Skeletal muscle satellite cell (primary cell): ENCODE measurements at regions not wholly inside any gene's neighbourhood (a gene's known extent, or its start where the extent isn't known, plus 50 kb on each side); places are given as distances from the start of the nearest gene placed in this dataset.

Experiments
- H3K27me3 ChIP-seq: 2 replicates; pipeline ENCODE4 v1.7.0; 2013; ENCODE audit warnings: low read length; ENCODE audit not compliant: control insufficient read depth, insufficient read depth
- H3K36me3 ChIP-seq: 2 replicates; pipeline ENCODE4 v1.7.0; 2013; ENCODE audit warnings: mild to moderate bottlenecking, control low read depth, low read length; ENCODE audit not compliant: insufficient read depth
- H3K4me1 ChIP-seq: 2 replicates; pipeline ENCODE4 v1.7.0; 2013; ENCODE audit warnings: low read length; ENCODE audit not compliant: control insufficient read depth, insufficient read depth
- H3K4me2 ChIP-seq: 2 replicates; pipeline ENCODE4 v1.7.0; 2013; ENCODE audit warnings: mild to moderate bottlenecking, low read length
- H3K4me3 ChIP-seq: 2 replicates; pipeline ENCODE4 v1.7.0; 2013; ENCODE audit warnings: low read length
- H3K9ac ChIP-seq: 2 replicates; pipeline ENCODE4 v1.7.0; 2013; ENCODE audit warnings: mild to moderate bottlenecking, low read depth, low read length, moderate library complexity
- H3K9me3 ChIP-seq: replicated peaks from 2 replicates; pipeline ENCODE4 v1.7.0; 2013; ENCODE audit warnings: mild to moderate bottlenecking, control low read depth, low read length

DNA sequence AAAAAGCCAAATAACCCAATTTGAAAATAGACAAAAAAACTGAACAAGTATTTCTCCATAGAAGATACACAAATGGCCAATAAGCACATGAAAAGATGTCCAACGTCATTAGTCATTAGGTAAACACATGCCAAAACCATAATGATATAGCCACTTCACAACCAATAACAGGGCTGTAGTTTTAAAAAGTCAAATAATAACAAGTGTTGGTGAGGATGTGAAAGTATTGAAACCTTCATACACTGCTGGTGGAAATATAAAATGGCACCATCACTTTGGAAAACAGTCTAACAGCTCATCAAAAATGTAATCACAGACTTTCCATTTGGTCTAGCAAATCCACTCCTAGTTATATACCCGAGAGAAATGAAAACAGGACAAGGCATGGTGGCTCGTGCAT lies 144.2 kb upstream of the CYP1B1 start:
- no peak overlapping the region for H3K9ac ChIP-seq
- H3K4me2 ChIP-seq = no peak overlapping the region
- peaks cover 3% of the 10 kb centered on the region for H3K9me3 ChIP-seq
- no peak overlapping the region for H3K4me3 ChIP-seq
- H3K36me3 ChIP-seq = no peaks in the 10 kb centered on the region
- peaks cover 22% of the 10 kb centered on the region for H3K4me1 ChIP-seq
- peaks cover 6% of the 10 kb centered on the region for H3K27me3 ChIP-seq

DNA sequence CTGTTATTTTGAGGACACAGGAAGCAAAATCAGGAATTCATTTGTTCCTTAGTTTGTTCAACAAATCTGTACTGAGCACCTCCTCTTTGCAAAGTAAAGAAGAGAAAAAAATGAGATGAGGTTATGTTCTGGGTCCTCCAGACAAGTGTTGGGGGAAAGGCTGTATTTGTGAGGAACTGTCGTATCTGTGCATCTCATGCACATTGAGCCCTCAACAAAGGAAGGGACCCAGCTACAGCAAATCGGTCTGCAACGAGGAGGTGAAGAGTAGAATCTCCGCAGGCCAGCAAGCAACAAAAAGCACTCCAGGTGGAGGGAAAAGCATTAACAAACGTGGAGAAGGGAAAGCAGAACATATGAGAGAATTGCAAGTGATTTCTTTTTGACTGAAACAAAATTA lies 143.0 kb upstream of the CYP1B1 start:
- Histone ChIP-seq H3K4me1 (peaks cover 26% of the 10 kb centered on the region), H3K4me2 (no peak overlapping the region), H3K36me3 (no peaks in the 10 kb centered on the region), H3K9ac (no peak overlapping the region), H3K4me3 (no peak overlapping the region), H3K9me3 (peaks cover 3% of the 10 kb centered on the region), H3K27me3 (peaks cover 6% of the 10 kb centered on the region)

DNA sequence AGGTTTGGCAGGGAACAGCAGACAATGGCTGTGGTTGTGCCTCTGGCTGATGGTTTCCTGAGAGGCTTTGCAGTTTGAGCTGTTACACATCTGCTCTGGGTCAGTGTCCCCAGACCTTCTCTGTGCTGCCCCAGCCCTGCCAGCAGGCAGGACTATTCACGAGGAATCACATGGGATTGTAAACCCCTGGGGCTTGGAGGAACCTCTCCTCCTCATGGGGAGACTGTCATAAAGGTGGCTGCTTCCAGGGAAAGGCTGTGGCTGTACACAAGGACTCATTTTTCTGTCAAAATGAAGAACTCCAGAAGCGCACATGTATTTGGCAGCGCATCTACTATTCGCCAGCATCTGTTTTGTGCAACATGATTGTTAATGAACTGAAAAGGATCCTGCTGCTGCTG lies 142.6 kb upstream of the CYP1B1 start:
- Histone ChIP-seq H3K9me3 (peaks cover 3% of the 10 kb centered on the region), H3K4me3 (no peak overlapping the region), H3K4me2 (no peak overlapping the region), H3K9ac (no peak overlapping the region), H3K36me3 (no peaks in the 10 kb centered on the region), H3K27me3 (peaks cover 6% of the 10 kb centered on the region), H3K4me1 (peaks cover 29% of the 10 kb centered on the region)

DNA sequence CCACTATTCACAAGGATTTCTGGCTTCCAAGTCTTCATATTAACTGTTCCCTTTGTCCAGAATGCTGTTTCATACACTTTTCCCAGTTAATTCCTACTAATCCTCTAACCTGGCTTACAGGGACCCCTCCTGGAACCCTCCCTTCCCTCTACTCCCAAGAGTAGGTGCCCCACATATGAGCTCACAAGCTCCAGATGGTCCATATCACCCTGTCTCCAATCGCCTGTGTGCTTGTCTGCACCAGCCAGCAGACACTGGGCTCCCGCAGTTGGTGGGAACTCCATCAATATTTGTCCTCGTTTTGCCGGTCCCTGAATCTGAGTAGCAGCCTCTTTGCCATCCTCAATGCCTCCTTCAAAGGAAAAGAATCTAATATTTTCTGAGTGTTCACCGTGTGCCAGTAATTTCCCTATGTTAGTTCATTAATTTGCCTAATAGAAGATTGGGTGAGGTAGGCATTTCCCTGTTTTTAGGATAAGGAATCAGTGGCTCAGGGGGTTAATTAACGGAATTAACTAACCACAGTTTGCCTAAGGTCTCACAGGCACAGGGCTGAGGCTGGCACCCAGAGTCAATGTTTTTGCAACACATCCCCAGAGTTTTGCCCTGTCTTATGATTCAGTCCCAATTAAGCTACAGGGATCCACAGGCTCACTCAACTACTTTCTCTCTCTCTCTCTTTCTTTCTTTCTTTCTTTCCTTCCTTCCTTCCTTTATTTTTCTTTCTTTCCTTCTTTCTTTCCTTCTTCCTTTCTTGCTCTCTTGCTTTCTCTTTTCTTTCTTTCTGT lies 141.6 kb upstream of the CYP1B1 start:
- H3K4me1 ChIP-seq = peaks cover 31% of the 10 kb centered on the region
- peaks cover 3% of the 10 kb centered on the region for H3K9me3 ChIP-seq
- no peak overlapping the region for H3K4me3 ChIP-seq
- no peak overlapping the region for H3K4me2 ChIP-seq
- peaks cover 6% of the 10 kb centered on the region for H3K27me3 ChIP-seq
- H3K36me3 ChIP-seq = no peaks in the 10 kb centered on the region
- H3K9ac ChIP-seq = no peak overlapping the region

DNA sequence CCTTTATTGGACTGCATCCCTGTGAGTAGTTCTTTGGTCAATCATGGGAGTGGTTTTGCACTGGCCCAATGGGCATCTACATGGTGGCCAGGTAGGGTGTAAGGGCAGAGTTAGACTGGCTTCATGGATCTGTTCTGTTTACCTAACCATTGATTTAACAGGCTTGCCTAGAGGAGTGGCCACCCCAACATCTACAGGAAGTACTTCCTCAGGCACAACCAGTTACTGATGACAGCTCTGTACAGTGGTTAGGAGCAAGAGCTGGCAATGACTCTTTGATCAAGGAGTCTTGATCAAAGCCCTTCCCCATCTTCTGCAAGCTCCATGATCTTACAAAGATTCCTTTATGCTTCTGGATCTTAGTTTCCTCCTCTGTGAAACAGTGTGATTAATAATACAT lies 140.9 kb upstream of the CYP1B1 start:
- Histone ChIP-seq H3K9me3 (peaks cover 3% of the 10 kb centered on the region), H3K27me3 (peaks cover 6% of the 10 kb centered on the region), H3K4me2 (no peak overlapping the region), H3K9ac (no peak overlapping the region), H3K36me3 (no peaks in the 10 kb centered on the region), H3K4me3 (no peak overlapping the region), H3K4me1 (peaks cover 31% of the 10 kb centered on the region)

DNA sequence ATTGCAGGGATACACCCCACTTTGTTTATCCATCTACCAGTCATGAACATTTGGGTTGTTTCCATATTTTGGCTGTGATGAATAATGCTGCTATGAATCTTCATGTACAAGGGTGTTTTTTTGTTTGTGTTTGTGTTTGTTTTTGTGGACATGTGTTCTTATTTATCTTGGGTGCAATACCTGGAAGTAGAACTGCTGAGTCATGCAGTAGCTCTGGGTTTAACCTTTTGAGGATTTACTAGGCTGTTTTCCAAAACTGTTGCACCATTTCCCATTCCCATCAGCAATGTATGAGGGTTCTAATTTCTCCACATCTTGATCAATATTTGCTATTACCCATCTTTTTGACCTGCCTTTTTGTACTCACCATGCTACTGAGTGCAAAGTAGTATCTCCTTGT lies 140.0 kb upstream of the CYP1B1 start:
- H3K4me3 ChIP-seq = no peak overlapping the region
- peaks cover 31% of the 10 kb centered on the region for H3K4me1 ChIP-seq
- H3K36me3 ChIP-seq = no peaks in the 10 kb centered on the region
- peaks cover 3% of the 10 kb centered on the region for H3K9me3 ChIP-seq
- H3K4me2 ChIP-seq = no peak overlapping the region
- H3K9ac ChIP-seq = no peak overlapping the region
- peaks cover 6% of the 10 kb centered on the region for H3K27me3 ChIP-seq

DNA sequence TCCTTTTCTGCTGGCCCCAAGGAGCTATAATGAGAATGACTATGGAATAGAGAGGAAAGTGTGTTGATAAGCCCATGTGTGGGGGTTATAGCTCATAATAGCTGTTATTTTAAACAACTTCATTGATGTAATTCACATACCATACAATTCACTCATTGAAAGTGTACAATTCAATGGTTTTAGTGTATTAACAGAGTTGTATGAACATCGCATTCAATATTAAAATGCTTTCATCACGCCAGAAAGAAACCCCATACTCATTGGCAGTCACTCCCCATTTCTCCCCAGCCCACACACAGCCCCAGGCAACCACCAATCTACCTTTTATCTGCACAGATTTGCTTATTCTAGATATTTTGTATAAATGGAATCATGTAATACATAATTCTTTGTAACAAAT lies 139.6 kb upstream of the CYP1B1 start:
- Histone ChIP-seq H3K4me1 (peaks cover 31% of the 10 kb centered on the region), H3K36me3 (no peaks in the 10 kb centered on the region), H3K9me3 (peaks cover 3% of the 10 kb centered on the region), H3K27me3 (peaks cover 6% of the 10 kb centered on the region), H3K4me2 (no peak overlapping the region), H3K9ac (no peak overlapping the region), H3K4me3 (no peak overlapping the region)

DNA sequence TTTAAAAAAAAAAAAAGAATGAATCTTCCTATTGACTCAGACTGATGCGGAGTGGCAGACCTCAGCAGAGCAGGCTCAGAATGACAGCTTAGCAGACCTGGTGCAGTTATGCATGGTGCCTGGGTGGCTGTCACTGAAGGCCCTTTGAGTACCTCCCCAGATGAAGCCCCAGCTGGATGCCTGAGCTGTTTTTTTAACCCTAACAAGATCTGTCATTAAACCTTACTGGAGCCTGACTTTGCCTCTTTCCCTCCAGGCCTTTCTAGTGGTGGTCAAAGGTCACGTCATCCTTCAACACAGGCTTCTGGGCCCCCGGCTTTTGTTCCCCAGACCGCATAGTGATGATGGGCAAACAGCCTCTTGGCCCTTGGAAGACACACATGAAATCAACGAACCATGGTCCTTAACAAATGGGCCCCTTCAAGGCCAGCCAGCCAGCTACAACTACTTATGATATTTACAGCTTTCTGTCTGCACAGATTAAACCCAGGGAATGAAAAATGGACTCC lies 138.3 kb upstream of the CYP1B1 start:
- Histone ChIP-seq H3K4me3 (no peak overlapping the region), H3K9me3 (no peaks in the 10 kb centered on the region), H3K4me1 (peaks cover 31% of the 10 kb centered on the region), H3K9ac (no peak overlapping the region), H3K4me2 (no peak overlapping the region), H3K27me3 (peaks cover 6% of the 10 kb centered on the region), H3K36me3 (no peaks in the 10 kb centered on the region)

DNA sequence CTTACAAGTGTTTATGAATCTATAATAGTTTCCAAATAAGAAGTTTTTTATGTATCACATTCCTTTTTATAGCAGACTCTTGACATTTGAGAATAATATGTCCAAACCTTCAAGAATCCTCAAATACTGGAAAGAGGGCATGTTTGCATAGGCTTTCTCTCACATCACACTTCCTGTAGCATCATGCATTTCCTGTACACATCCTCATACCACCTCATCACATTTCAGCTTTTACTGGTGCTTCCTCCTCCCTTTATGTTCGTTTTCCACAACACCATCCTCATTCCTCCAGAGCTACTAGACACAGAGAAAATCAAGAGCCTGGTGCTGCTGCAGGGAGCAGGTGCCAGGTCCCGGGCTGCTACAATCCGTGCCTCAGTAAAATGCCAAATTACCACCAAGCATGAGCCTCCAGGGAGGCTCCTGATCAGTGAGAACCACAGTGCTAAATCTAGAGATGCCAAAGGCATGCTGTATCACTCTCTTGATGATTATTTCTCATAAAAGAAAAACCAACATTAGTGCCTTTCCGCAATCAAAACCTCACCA lies 137.7 kb upstream of the CYP1B1 start:
- Histone ChIP-seq H3K27me3 (peaks cover 5% of the 10 kb centered on the region), H3K4me3 (no peak overlapping the region), H3K9me3 (no peaks in the 10 kb centered on the region), H3K4me2 (no peak overlapping the region), H3K9ac (no peak overlapping the region), H3K36me3 (no peaks in the 10 kb centered on the region), H3K4me1 (peaks cover 31% of the 10 kb centered on the region)

DNA sequence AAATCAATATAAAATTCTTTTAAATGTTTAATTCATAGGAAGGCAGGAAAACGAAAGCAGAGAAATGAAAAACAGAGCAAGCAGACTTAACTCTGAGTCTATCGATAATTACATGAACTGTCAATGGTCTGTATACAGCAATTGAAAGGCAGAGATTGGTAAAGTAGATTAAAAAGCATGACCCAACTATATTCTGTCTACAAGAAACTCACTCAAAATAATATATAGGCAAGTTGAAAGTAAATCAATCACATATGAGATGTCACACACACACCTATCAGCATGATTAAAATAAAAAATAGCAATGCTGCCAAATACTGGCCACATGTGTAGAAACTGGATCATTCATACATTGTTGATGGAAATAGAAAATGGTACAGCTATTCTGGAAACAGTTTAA lies 136.4 kb upstream of the CYP1B1 start:
- H3K4me2 ChIP-seq = no peak overlapping the region
- no peaks in the 10 kb centered on the region for H3K27me3 ChIP-seq
- no peak overlapping the region for H3K9ac ChIP-seq
- H3K36me3 ChIP-seq = no peaks in the 10 kb centered on the region
- no peak overlapping the region for H3K4me3 ChIP-seq
- peaks cover 34% of the 10 kb centered on the region for H3K4me1 ChIP-seq
- H3K9me3 ChIP-seq = no peaks in the 10 kb centered on the region

DNA sequence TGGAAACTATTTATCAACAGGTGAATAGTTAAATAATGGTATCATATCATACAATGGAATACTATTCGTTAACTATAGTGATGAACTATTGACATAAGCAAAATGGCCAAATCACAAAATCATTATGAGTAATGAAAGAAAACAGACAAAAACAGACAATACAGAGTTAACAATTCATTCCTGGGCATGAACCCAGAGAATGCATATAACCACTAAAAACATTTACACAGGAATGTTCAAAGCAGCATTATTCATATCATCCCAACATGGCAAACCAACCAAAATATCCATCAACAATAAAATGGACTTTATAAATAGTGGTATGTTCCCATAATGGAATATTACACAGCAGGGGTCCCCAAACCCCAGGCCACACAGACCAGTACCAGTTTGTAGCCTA lies 131.2 kb upstream of the CYP1B1 start:
- H3K9me3 ChIP-seq = no peaks in the 10 kb centered on the region
- H3K4me2 ChIP-seq = no peak overlapping the region
- H3K27me3 ChIP-seq = no peaks in the 10 kb centered on the region
- H3K4me3 ChIP-seq = no peak overlapping the region
- no peaks in the 10 kb centered on the region for H3K36me3 ChIP-seq
- peaks cover 9% of the 10 kb centered on the region for H3K4me1 ChIP-seq
- no peak overlapping the region for H3K9ac ChIP-seq

DNA sequence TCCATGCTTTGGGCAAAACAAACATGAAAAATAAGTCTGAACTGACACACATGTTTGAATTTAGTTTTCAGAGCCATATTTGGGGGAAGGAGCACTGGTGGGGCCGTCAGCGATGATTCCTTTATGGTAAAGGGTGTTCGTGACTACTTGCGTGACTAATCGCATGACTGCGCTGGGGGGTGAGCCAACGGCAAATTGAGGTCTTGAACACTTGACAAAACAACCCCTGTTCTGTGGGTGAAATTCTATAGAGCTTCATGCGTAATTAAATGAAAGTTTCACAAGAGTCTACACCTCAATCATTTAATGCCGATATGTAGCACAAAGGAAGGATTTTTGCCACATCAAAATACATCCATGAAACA lies 127.5 kb upstream of the CYP1B1 start:
- no peak overlapping the region for H3K4me2 ChIP-seq
- no peaks in the 10 kb centered on the region for H3K27me3 ChIP-seq
- no peaks in the 10 kb centered on the region for H3K9me3 ChIP-seq
- no peak overlapping the region for H3K9ac ChIP-seq
- H3K36me3 ChIP-seq = no peaks in the 10 kb centered on the region
- H3K4me3 ChIP-seq = no peak overlapping the region
- H3K4me1 ChIP-seq = peaks cover 17% of the 10 kb centered on the region
